NCI-H524 (cell line): ENCODE measurements at regions not wholly inside any gene's neighbourhood (a gene's known extent, or its start where the extent isn't known, plus 50 kb on each side); places are given as distances from the start of the nearest gene placed in this dataset.

Source experiments
- DNase-seq, 2 experiments: peaks; one replicate each; lab custom pipeline; 2025; lab: John Stamatoyannopoulos, UW

- DNase-seq = no peak
These were observed 80.8 kb downstream of the C21orf91 start for GRCh38 chr21:17738176-17738953.

- no peak for DNase-seq
These were observed 83.1 kb downstream of the C21orf91 start for GRCh38 chr21:17736072-17736471.

- DNase-seq = no peak
These were observed 85.9 kb downstream of the C21orf91 start for GRCh38 chr21:17733209-17733608.

GRCh38 chr21:17732306-17732705 lies 86.8 kb downstream of the C21orf91 start:
- DNase-seq = peak in 1 of 2 experiments; percentile 15

GRCh38 chr21:17731554-17731953 lies 87.6 kb downstream of the C21orf91 start:
- no peak for DNase-seq

GRCh38 chr21:17730782-17731181 lies 88.4 kb downstream of the C21orf91 start:
- no peak for DNase-seq

- no peak for DNase-seq
These were observed 89.7 kb downstream of the C21orf91 start for GRCh38 chr21:17729455-17729854.

- DNase-seq = no peak
These were observed 91.8 kb downstream of the C21orf91 start for GRCh38 chr21:17727361-17727760.

GRCh38 chr21:17726047-17726829 lies 92.9 kb downstream of the C21orf91 start:
- peak in 1 of 2 experiments; percentile 33 for DNase-seq

- DNase-seq = peak in 1 of 2 experiments; percentile 9
These were observed 93.8 kb downstream of the C21orf91 start for GRCh38 chr21:17725339-17725738.

GRCh38 chr21:17712887-17713286 lies 100.2 kb upstream of the BTG3 start:
- no peak for DNase-seq

GRCh38 chr21:17711896-17712295 lies 99.2 kb upstream of the BTG3 start:
- no peak for DNase-seq

GRCh38 chr21:17709266-17709611 lies 96.5 kb upstream of the BTG3 start:
- DNase-seq = no peak

- no peak for DNase-seq
These were observed 96.0 kb upstream of the BTG3 start for GRCh38 chr21:17708522-17709265.

GRCh38 chr21:17699524-17700189 lies 87.0 kb upstream of the BTG3 start:
- no peak for DNase-seq

- DNase-seq = no peak
These were observed 84.8 kb upstream of the BTG3 start for GRCh38 chr21:17697473-17697872.

- peak in 1 of 2 experiments; percentile 11 for DNase-seq
These were observed 81.7 kb upstream of the BTG3 start for GRCh38 chr21:17694416-17694815.

GRCh38 chr21:17693801-17694200 lies 81.1 kb upstream of the BTG3 start:
- DNase-seq = no peak

- no peak for DNase-seq
These were observed 77.4 kb upstream of the BTG3 start for GRCh38 chr21:17690078-17690494.

- peak in 1 of 2 experiments; percentile 20 for DNase-seq
These were observed 76.5 kb upstream of the BTG3 start for GRCh38 chr21:17688912-17689874.

- DNase-seq = no peak
These were observed 70.2 kb upstream of the BTG3 start for GRCh38 chr21:17682924-17683323.
